VCaP (cell line): ENCODE measurements at regions not wholly inside any gene's neighbourhood (a gene's known extent, or its start where the extent isn't known, plus 50 kb on each side); places are given as distances from the start of the nearest gene placed in this dataset.

Source experiments
- H3K27ac ChIP-seq: fragments of 450-650 bp; 2 replicates; pipeline ENCODE4 v1.5.1; 2017
- CTCF ChIP-seq: fragments of 450-650 bp; conservative IDR thresholded peaks from 2 replicates; pipeline ENCODE4 v1.5.1; 2017; ENCODE audit warnings: mild to moderate bottlenecking, moderate library complexity

DNA sequence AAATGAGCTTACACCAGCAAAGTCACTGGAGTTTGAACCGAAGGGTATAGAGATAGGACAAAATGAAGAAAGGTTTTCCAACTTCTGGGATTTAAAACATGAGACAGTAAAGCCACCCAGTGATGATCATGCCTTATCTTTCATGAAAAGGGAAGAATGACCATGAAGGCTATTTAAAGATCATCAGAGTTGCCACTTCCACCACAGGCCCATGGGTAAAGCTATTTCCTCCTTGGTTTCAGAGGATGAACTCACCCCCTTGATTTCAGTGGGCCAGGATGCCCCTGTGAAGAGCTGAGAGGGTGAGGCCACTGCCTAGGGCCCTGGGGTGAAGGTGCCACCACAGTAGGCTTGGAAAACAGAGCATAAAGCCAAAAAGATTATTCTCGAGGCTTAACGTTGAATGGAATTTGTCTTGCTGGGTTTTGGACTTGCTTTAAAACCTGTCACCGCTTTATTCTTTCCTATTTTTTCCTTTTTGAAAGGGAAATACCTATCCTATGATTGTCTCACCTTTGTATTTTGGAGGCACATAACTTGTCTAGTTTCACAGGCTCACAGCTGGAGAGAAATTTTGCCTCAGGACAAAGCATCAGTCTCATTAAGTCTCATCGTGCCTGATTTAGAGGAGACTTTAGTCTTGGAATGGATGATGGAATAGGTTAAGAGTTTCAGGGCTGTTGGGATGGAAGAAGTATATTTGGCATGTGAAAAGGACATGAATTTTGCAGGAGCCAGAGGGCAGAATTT, 254.0 kb downstream of the SNCA start:
- no peak for TF ChIP-seq CTCF
- H3K27ac ChIP-seq, result no peak overlapping the region

GRCh38 chr4:89579771-89580170, 257.2 kb downstream of the SNCA start:
- H3K27ac ChIP-seq, result no peak overlapping the region
- no peak for TF ChIP-seq CTCF

DNA sequence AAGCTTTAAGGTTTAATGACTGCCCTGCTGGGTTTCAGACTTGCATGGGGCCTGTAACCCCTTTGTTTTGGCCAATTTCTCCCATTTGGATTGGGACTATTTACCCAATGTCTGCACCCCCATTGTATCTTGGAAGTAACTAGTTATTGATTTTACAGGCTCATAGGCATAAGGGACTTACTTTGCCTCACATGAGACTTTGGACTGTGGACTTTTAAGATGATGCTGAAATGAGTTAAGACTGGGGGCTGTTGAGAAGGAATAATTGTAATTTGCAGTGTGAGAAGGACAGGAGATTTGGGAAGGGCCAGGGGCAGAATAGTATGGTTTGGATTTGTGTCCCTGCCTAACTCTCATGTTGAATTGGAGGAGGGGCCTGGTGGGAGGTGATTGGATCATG, 260.7 kb downstream of the SNCA start:
- H3K27ac ChIP-seq, result no peak overlapping the region
- TF ChIP-seq CTCF, result no peak

GRCh38 chr4:89575840-89576239, 261.1 kb downstream of the SNCA start:
- H3K27ac ChIP-seq, result no peak overlapping the region
- TF ChIP-seq CTCF, result no peak

GRCh38 chr4:89574176-89574575, 262.8 kb downstream of the SNCA start:
- H3K27ac ChIP-seq, result no peak overlapping the region
- TF ChIP-seq CTCF, result no peak

GRCh38 chr4:89573656-89574055, 263.3 kb downstream of the SNCA start:
- no peak overlapping the region for H3K27ac ChIP-seq
- TF ChIP-seq CTCF, result no peak

- H3K27ac ChIP-seq, result peak overlapping the region; percentile 11; the same call in 1 of the 2 replicates
- no peak for TF ChIP-seq CTCF
Observed at GRCh38 chr4:89572224-89572858, 264.6 kb downstream of the SNCA start.
